Stimulated activated CD8-positive, alpha-beta memory T cell treated with anti-CD3 and anti-CD28 coated beads, Interleukin-7, amount 100 ng/mL, for 1 hour (primary cell): ENCODE measurements at regions not wholly inside any gene's neighbourhood (a gene's known extent, or its start where the extent isn't known, plus 50 kb on each side); places are given as distances from the start of the nearest gene placed in this dataset.
"Not testable (repeated sequence)": the region's sequence is repeated elsewhere in the genome, so short reads cannot be mapped to it uniquely, and the experiment has no call there.

ENCODE experiments used
- DNase-seq, 2 donors: peaks; one replicate each; pipeline ENCODE4 v3.0.0-alpha.2; 2020; ENCODE audit warnings: low read depth in 2 of 2

DNA sequence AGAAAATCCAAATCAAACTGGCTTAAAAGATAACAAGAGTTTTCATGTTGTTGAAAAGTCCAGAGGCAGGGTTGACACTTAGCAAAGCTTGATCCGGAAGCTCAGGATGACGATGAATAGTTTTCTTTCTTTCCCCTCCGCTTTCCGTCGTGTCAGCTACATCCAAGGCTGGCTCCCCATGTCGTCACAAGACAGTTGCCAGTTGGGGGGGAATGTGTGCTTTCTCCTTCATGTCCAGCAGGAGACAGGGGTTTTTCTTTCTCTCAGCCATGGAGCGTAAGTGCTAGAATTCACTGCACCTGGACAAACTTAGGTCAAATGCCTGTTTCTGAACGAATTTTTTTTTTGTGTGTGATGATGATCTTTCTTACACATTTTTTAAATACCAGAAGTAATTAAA, 273.8 kb upstream of the RGMA start:
- no peak for DNase-seq

DNA sequence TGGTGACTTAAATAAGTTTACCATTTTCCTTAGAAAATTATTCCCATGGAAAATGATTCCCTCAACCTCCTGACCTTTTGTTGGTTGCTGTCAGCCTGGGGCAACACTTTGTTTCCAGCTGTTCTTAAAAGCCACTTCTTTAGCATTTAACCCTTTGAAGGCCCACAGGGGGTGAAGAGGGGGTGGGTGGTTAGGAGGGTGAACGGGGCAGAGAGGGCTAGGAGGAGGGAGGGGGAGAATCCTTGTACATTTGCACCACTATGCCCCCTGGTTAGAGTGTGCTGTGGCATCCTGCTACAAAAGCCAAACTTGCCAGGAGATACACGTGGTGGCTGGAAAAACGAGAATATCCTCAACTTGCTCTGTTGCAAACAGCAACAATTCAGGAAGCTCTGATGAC, 273.2 kb upstream of the RGMA start:
- no peak for DNase-seq

DNA sequence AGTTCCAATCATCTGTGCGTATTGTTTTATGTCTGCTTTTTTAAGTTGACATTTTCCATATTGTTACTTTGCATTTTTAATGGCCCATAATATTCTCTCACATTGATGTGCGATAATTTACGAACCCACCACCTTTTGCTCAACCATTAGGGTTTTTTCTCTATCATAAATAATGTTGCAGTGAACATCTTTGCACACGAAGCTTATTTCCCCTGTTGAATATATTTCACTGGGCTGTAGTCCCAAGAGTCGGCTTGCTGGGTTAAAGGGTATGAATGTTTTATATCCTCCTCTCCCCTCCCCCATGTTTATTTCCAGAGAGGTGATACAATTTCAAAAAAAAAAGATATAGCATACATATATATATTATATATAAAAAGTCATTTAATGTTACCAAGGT, 272.7 kb upstream of the RGMA start:
- DNase-seq, result no peak

DNA sequence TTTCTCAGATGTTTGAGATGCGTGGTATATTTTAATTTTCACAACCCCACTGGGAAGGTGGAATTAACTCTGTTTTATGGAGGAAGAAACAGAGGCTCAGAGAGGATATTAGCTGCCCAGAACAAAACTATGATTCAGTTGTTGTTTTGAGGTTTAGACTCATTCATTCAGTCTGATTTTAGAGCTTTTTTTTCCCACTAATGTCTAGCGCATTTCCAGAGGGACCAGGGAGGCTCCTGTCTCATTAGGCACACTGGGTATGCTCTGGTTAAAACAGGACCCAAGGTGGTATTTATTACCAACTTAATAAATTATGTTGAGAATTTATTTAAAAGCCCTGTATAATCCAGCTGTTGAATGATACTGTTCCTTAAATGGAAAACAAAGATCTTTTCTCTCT, 272.0 kb upstream of the RGMA start:
- DNase-seq, result no peak

GRCh38 chr15:93360318-93360717, 271.3 kb upstream of the RGMA start:
- DNase-seq, result no peak

GRCh38 chr15:93359425-93360131, 270.6 kb upstream of the RGMA start:
- DNase-seq, result no peak

GRCh38 chr15:93359060-93359408, 270.0 kb upstream of the RGMA start:
- no peak for DNase-seq

- no peak for DNase-seq
Measured at GRCh38 chr15:93358166-93359059, 269.4 kb upstream of the RGMA start.

GRCh38 chr15:93348711-93349545, 259.9 kb upstream of the RGMA start:
- DNase-seq, result no peak

GRCh38 chr15:93347986-93348385, 259.0 kb upstream of the RGMA start:
- DNase-seq, result no peak

- no peak for DNase-seq
Measured at GRCh38 chr15:93345981-93346380, 257.0 kb upstream of the RGMA start.

DNA sequence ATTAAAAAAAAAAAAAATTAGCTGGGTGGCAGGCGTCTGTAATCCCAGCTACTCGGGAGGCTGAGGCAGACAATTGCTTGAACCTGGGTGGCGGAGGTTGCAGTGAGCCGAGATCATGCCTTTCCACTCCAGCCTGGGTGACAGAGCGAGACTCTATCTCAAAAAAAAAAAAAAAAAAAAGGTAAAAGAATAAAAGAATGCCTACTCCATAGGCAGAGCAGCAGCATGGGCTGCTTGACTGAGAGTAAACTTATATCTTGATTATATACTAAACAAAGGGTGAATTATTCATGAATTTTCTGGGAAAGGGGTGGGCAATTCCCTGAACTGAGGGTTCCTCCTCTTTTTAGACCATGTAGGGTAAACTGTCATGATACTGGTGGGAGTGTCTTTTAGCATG, 254.4 kb upstream of the RGMA start:
- DNase-seq, result not testable (repeated sequence)

- no peak for DNase-seq
Measured at GRCh38 chr15:93341164-93341563, 252.2 kb upstream of the RGMA start.

DNA sequence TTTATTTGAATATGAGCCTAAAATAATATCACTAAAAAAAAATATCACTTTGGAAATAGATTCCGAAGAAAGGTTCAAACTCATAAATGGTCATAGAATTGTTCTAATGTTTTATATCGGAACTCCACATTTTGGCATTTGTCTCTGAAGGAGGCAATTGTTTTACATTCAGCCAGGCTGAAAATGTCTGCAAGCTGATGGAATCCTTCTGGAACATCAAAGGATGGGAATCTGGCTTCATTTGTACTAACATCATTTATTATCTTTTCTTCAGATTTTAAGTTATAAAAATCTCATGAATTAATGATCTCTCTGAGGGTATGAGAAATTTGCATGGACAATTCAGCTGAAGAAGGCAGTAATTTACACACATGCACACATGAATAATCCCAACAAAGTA, 251.4 kb upstream of the RGMA start:
- DNase-seq, result no peak

DNA sequence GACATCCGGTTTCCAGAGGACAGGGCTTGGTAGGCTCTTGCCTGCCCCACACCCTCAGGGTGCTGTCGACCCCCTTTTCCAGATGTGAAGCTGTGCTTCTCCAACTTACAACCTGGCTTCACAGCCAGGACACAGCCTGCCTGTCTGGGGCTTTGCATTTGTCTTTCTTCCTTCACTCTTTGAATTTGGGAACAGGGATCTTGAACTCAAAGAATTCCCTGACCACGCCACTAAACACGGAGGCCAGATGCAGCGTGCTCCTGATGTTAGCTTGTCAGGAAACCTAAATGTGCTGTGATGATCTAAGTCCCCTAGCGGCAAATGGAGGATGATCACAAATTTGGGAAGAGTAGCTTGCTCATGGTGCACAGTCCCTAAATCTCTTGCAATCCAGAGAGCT, 244.8 kb upstream of the RGMA start:
- DNase-seq, result no peak

DNA sequence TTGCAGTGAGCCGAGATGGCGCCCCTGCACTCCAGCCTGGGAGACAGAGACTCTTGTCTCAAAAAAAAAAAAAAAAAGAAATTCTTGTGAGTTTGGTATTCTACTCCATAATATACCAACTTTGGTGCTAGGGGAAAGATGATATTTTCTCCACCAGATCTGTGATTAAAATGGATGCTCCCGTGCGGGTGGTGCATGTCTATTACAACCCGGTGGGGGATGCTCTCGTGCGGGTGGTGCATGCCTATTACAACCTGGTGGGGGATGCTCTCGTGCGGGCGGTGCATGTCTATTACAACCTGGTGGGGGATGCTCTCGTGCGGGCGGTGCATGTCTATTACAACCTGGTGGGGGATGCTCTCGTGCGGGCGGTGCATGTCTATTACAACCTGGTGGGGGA, 244.1 kb upstream of the RGMA start:
- not testable (repeated sequence) for DNase-seq

- no peak for DNase-seq
Measured at GRCh38 chr15:93332168-93332553, 243.2 kb upstream of the RGMA start.

GRCh38 chr15:93331545-93332167, 242.6 kb upstream of the RGMA start:
- no peak for DNase-seq

GRCh38 chr15:93330912-93331544, 242.0 kb upstream of the RGMA start:
- no peak for DNase-seq

DNA sequence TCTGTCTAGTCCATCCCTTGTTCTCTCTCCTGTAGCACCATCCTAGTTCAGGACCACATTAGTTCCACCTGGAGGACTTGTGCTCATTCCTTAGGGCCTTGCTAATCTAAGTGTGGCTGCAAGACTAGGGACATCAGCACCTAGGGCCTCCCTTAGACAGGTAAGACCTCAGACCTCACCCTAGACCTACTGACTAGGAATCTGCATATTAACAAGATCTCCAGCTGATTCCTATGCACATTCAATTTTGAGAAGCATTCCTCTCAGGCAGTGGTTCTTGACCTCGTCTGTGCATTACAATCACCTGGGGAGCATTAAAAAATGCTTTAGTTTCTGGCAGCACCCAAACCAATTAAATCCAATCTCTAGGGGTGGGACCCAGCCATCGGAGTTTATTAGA, 238.4 kb upstream of the RGMA start:
- no peak for DNase-seq

GRCh38 chr15:93324186-93324975, 235.4 kb upstream of the RGMA start:
- no peak for DNase-seq
